CD4-positive, alpha-beta T cell (primary cell): ENCODE measurements at regions not wholly inside any gene's neighbourhood (a gene's known extent, or its start where the extent isn't known, plus 50 kb on each side); places are given as distances from the start of the nearest gene placed in this dataset.

Experiments used
- ATAC-seq: fragments of 200-7000 bp; cut with Tn5 transposase; one replicate; pipeline ENCODE4 v1.10.0; 2022; ENCODE audit warnings: mild to moderate bottlenecking; ENCODE audit not compliant: poor library complexity
- CTCF ChIA-PET: fragments of 350-600 bp; sonication (Branson Sonifier 250); formaldehyde crosslinking; loops from one replicate; lab custom pipeline; 2021; ENCODE audit warnings: antibody characterized with exemption, inconsistent platforms; lab: Charles Lee
- POLR2A ChIA-PET: fragments of 350-600 bp; sonication (Branson Sonifier 250); formaldehyde crosslinking; loops from one replicate; lab custom pipeline; 2021; ENCODE audit warnings: antibody characterized with exemption, inconsistent platforms; lab: Charles Lee
- DNase-seq, 14 experiments: peaks; one replicate each; pipeline ENCODE4 v3.0.0-alpha.2; 2013 to 2020; ENCODE audit warnings: mixed read lengths in 2 of 14
- H3K27ac ChIP-seq, 2 donors: one replicate each; pipeline versions ENCODE4 v1.5.1 to v1.7.0; 2013; ENCODE audit warnings: low read length in 2 of 2, low read depth in 1 of 2, mild to moderate bottlenecking in 1 of 2
- H3K27me3 ChIP-seq, 2 experiments: 1 replicate in 1 of 2; 2 replicates in 1 of 2; pipeline versions ENCODE4 v1.6.1 to v1.7.0; 2013; ENCODE audit warnings: low read length in 2 of 2, control low read depth in 1 of 2, mild to moderate bottlenecking in 1 of 2, moderate library complexity in 1 of 2; ENCODE audit not compliant: insufficient read depth in 2 of 2, control insufficient read depth in 1 of 2
- H3K36me3 ChIP-seq: one replicate; pipeline ENCODE4 v1.6.1; 2013; ENCODE audit warnings: low read length, control low read depth; ENCODE audit not compliant: insufficient read depth
- H3K4me1 ChIP-seq: one replicate; pipeline ENCODE4 v1.6.1; 2013; ENCODE audit warnings: low read length, control low read depth; ENCODE audit not compliant: insufficient read depth
- H3K4me3 ChIP-seq: one replicate; pipeline ENCODE4 v1.5.1; 2013; ENCODE audit warnings: mild to moderate bottlenecking, low read length, moderate library complexity
- H3K9me3 ChIP-seq, 2 experiments: 1 replicate in 1 of 2; 2 replicates in 1 of 2; pipeline versions ENCODE4 v1.6.1 to v1.7.0; 2013; ENCODE audit warnings: low read length in 2 of 2, mild to moderate bottlenecking in 2 of 2, control low read depth in 1 of 2, moderate library complexity in 1 of 2; ENCODE audit not compliant: control insufficient read depth in 1 of 2, insufficient read depth in 1 of 2
- H3K27ac Mint-ChIP-seq: one replicate; pipeline ENCODE4 v1.8.0; 2020; ENCODE audit warnings: mixed read lengths
- H3K27me3 Mint-ChIP-seq: one replicate; pipeline ENCODE4 v1.8.0; 2021; ENCODE audit warnings: mixed read lengths
- H3K36me3 Mint-ChIP-seq: one replicate; pipeline ENCODE4 v1.8.0; 2021; ENCODE audit warnings: low read depth, mixed read lengths
- H3K4me1 Mint-ChIP-seq: one replicate; pipeline ENCODE4 v1.8.0; 2021; ENCODE audit warnings: low read depth, mixed read lengths
- H3K4me3 Mint-ChIP-seq: one replicate; pipeline ENCODE4 v1.8.0; 2020; ENCODE audit warnings: mild to moderate bottlenecking, mixed read lengths
- H3K9me3 Mint-ChIP-seq: one replicate; pipeline ENCODE4 v1.8.0; 2020; ENCODE audit warnings: mixed read lengths
- intact Hi-C, 2 experiments: fragments of 100-400 bp; cut with DNase I in 1 of 2; cut with micrococcal nuclease in 1 of 2; formaldehyde crosslinking; loops; one replicate each; pipeline versions ENCODE4 v1.15.1 to v1.9.0; 2023 to 2025; cut with DNase I, micrococcal nuclease
- TF ChIP-seq, protein P1 (sequence below): fragments of 200-600 bp; IDR thresholded peaks from one replicate; pipeline ENCODE4 v1.8.0; 2022; ENCODE audit warnings: antibody characterized with exemption, mild to moderate bottlenecking

DNA sequence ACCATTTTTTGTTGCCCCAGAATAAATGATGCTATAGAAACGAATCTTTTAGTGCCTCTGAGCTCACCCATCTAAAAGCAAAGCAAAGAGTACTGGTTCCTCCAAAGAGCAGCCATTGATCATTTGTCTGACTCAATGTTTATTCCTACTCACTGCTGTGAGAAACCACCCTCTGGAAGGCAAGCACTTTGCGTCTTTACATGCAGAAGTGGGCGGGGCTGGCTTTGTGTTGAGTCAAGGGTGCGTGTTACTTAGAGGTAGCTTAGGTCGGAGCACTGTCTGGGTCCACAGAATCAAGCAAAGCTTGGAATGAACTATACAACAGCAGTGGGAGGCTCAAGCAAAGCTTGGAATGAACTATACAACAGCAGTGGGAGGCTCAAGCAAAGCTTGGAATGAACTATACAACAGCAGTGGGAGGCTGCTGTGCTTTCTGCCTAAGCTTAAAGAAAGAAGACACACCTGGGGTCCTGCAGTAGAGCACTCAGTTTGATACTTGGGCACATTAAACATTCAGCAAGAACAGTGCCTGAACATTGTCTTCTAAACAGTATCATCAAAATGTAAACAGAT lies 77.2 kb upstream of the PRICKLE1 start:
- no peaks in the 10 kb centered on the region for H3K4me1 ChIP-seq
- ATAC-seq (no peak), DNase-seq (no peak)
- ChIA-PET CTCF (no interaction called here), POLR2A (no interaction called here)
- H3K27ac ChIP-seq = no peak overlapping the region
- no peak overlapping the region for H3K4me3 ChIP-seq
- Mint-ChIP-seq H3K9me3 (no peaks in the 10 kb centered on the region), H3K4me1 (no peaks in the 10 kb centered on the region), H3K27me3 (no peaks in the 10 kb centered on the region), H3K36me3 (no peaks in the 10 kb centered on the region), H3K4me3 (no peak overlapping the region), H3K27ac (no peak overlapping the region)
- TF ChIP-seq, protein P1, sequence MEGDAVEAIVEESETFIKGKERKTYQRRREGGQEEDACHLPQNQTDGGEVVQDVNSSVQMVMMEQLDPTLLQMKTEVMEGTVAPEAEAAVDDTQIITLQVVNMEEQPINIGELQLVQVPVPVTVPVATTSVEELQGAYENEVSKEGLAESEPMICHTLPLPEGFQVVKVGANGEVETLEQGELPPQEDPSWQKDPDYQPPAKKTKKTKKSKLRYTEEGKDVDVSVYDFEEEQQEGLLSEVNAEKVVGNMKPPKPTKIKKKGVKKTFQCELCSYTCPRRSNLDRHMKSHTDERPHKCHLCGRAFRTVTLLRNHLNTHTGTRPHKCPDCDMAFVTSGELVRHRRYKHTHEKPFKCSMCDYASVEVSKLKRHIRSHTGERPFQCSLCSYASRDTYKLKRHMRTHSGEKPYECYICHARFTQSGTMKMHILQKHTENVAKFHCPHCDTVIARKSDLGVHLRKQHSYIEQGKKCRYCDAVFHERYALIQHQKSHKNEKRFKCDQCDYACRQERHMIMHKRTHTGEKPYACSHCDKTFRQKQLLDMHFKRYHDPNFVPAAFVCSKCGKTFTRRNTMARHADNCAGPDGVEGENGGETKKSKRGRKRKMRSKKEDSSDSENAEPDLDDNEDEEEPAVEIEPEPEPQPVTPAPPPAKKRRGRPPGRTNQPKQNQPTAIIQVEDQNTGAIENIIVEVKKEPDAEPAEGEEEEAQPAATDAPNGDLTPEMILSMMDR = no peak
- H3K9me3 ChIP-seq = no peaks in the 10 kb centered on the region
- intact Hi-C loops = no loop called here
- H3K36me3 ChIP-seq = no peaks in the 10 kb centered on the region
- H3K27me3 ChIP-seq = no peaks in the 10 kb centered on the region

DNA sequence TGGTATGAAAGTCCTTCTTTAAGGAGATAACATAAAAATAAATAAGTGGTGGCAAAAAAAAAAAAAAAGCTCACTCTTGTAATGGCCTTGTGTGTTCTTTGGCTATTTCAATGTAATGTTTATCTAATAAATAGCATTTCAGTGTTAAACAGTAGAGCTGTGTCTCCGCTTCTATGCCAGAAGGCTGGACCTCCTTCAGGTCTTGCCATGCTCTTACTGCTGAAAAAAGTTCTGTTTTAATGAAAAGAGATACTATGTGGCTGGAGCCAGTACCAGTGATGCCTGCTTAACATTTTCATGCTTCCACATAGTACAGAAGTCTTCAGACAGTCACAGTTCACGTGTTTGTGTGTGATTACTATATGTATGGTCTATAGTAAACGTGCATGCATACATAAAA lies 74.1 kb upstream of the PRICKLE1 start:
- H3K27ac ChIP-seq = no peak overlapping the region
- H3K4me3 ChIP-seq = no peak overlapping the region
- no peaks in the 10 kb centered on the region for H3K36me3 ChIP-seq
- Mint-ChIP-seq H3K9me3 (no peaks in the 10 kb centered on the region), H3K27ac (no peak overlapping the region), H3K27me3 (no peaks in the 10 kb centered on the region), H3K4me3 (no peak overlapping the region), H3K4me1 (no peaks in the 10 kb centered on the region), H3K36me3 (no peaks in the 10 kb centered on the region)
- intact Hi-C loops = no loop called here
- ATAC-seq (no peak), DNase-seq (no peak)
- no peaks in the 10 kb centered on the region for H3K27me3 ChIP-seq
- ChIA-PET CTCF (no interaction called here), POLR2A (no interaction called here)
- no peaks in the 10 kb centered on the region for H3K4me1 ChIP-seq
- peaks cover 0 to 4% of the 10 kb centered on the region in 2 experiments for H3K9me3 ChIP-seq
- TF ChIP-seq, protein P1 = no peak

DNA sequence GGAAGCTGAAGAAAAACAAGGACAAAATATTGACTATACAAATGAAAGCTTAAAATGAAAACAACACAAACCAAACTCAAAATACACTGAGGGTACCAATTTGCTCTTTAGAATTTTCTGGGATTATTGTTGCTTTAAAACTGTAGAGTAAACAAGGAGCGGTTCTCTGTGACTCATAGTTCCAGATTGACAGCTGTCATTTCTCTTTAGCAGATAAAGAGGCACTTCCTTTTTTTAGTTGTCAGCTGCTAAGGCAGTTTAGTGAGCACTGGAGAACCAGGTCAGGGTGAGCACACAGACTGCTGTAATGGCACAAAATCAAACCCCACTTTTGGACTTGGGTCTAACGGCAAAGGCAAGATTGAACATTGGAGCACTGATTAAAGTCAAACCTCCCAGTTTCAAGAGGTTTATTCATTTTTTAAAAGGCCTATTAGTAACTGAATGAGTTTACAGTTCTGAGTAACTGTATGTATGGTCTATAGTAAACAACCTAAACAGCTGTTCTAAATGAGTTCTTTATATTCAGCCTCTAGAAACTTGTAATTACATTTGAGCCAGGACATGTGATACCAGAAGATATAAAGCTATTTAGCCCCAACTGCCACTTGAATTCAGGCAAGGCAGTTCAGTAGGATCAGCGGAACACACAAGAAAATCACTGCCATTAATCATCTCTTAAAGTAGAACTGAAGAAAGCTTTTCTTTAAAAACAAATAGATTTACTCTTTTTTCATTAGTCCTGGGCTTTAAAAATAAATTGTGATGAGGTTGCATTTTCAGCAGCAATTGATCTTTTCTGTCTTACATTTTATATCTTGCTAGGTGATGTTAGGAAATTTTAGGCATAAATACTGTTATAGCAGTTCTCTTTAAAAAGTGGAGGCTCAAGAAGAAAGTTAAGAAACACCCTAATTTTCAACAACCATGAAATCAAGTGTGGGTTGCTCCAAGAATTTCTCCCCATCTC lies 71.7 kb upstream of the PRICKLE1 start:
- intact Hi-C loops = no loop called here
- Histone ChIP-seq H3K4me3 (no peak overlapping the region), H3K27ac (no peak overlapping the region), H3K36me3 (no peaks in the 10 kb centered on the region), H3K4me1 (no peaks in the 10 kb centered on the region), H3K9me3 (peaks cover 0 to 4% of the 10 kb centered on the region in 2 experiments), H3K27me3 (no peaks in the 10 kb centered on the region)
- TF ChIP-seq, protein P1 = no peak
- Mint-ChIP-seq H3K27ac (no peak overlapping the region), H3K36me3 (no peaks in the 10 kb centered on the region), H3K27me3 (no peaks in the 10 kb centered on the region), H3K9me3 (no peaks in the 10 kb centered on the region), H3K4me3 (no peak overlapping the region), H3K4me1 (no peaks in the 10 kb centered on the region)
- CTCF ChIA-PET = interaction anchor here (0.7 kb wide), 3 partner anchors 25 to 1016 kb away, joined by 3 read pairs; no protein-coding TSS in a partner anchor
- ATAC-seq (no peak), DNase-seq (no peak)
- POLR2A ChIA-PET = no interaction called here
